Esophagus muscularis mucosa (tissue), 4 donors: ENCODE measurements at regions not wholly inside any gene's neighbourhood (a gene's known extent, or its start where the extent isn't known, plus 50 kb on each side); places are given as distances from the start of the nearest gene placed in this dataset.

Experiments
- CTCF ChIP-seq, 3 experiments: fragments of 200-600 bp in 2 of 3; fragments of 450-650 bp in 1 of 3; sonication (generic) in 2 of 3; IDR thresholded peaks; one replicate each; pipeline ENCODE4 v1.5.1; 2017 to 2019; ENCODE audit warnings: antibody characterized with exemption in 3 of 3, mild to moderate bottlenecking in 2 of 3, moderate library complexity in 1 of 3
- EP300 ChIP-seq: sonication (generic); formaldehyde crosslinking; IDR thresholded peaks from one replicate; pipeline ENCODE4 v1.6.1; 2017; ENCODE audit warnings: antibody characterized with exemption
- POLR2A ChIP-seq: fragments of 450-650 bp; IDR thresholded peaks from one replicate; pipeline ENCODE4 v1.6.1; 2017; ENCODE audit warnings: antibody characterized with exemption, moderate library complexity, mild to moderate bottlenecking, low read depth
- POLR2AphosphoS5 ChIP-seq, 2 donors: sonication (generic); formaldehyde crosslinking; IDR thresholded peaks; one replicate each; pipeline ENCODE4 v1.6.1; 2017; ENCODE audit warnings: antibody characterized with exemption in 2 of 2

- TF ChIP-seq CTCF (IDR thresholded peaks at IDR 0.05) (no peak), POLR2A (no peak), EP300 (no peak), POLR2AphosphoS5 (IDR thresholded peaks at IDR 0.05) (no peak)
Observed at GRCh38 chr3:8087951-8088350, 413.7 kb upstream of the LMCD1 start.
